SH-SY5Y (cell line): ENCODE measurements at regions not wholly inside any gene's neighbourhood (a gene's known extent, or its start where the extent isn't known, plus 50 kb on each side); places are given as distances from the start of the nearest gene placed in this dataset.

ENCODE experiments used
- GATA2 ChIP-seq: IDR thresholded peaks from 2 replicates; pipeline ENCODE4 v1.6.1; 2011; ENCODE audit warnings: mild to moderate bottlenecking, low read depth, low read length
- GATA3 ChIP-seq: IDR thresholded peaks from 2 replicates; pipeline ENCODE4 v1.6.1; 2011; ENCODE audit warnings: low read depth, mild to moderate bottlenecking, low read length, moderate library complexity

GRCh38 chr2:120611961-120612360 is 123.7 kb upstream of the GLI2 start:
- TF ChIP-seq GATA2 = no peak
- TF ChIP-seq GATA3 = no peak
